ENCODE measurements at regions not wholly inside any gene's neighbourhood (a gene's known extent, or its start where the extent isn't known, plus 50 kb on each side); places are given as distances from the start of the nearest gene placed in this dataset.
A peak's percentile ranks its signal among the peaks of the same experiment; 100 is the strongest.
"Not testable (repeated sequence)": the region's sequence is repeated elsewhere in the genome, so short reads cannot be mapped to it uniquely, and the experiment has no call there.

- DNase-seq (ENCODE audit: low spot score) = no peak
Measured at GRCh38 chr13:68944272-68944671, 1163.4 kb upstream of the ATXN8OS start.

DNA sequence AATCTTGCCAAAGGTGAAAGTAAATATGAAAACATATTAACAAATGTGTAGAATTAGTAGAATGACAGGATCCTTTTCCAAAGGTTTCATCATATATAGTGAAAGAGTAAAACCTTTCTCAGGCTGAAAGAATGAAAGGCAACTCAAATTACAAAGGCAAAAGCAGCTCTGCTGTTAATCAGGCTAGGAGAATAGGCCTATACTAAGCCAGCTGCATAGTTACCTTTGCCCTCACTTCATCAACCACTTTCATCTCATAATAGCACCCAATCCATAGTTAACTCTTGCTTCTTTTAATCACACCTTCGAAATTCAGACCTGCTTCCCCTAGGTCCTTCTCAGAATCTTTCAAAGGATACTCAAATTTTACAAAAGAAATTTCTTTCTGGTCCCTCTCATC lies 1167.6 kb upstream of the ATXN8OS start:
- DNase-seq (ENCODE audit: low spot score) = no peak

- no peak for DNase-seq (ENCODE audit: low spot score)
Measured at GRCh38 chr13:68938639-68939038, 1169.0 kb upstream of the ATXN8OS start.

DNA sequence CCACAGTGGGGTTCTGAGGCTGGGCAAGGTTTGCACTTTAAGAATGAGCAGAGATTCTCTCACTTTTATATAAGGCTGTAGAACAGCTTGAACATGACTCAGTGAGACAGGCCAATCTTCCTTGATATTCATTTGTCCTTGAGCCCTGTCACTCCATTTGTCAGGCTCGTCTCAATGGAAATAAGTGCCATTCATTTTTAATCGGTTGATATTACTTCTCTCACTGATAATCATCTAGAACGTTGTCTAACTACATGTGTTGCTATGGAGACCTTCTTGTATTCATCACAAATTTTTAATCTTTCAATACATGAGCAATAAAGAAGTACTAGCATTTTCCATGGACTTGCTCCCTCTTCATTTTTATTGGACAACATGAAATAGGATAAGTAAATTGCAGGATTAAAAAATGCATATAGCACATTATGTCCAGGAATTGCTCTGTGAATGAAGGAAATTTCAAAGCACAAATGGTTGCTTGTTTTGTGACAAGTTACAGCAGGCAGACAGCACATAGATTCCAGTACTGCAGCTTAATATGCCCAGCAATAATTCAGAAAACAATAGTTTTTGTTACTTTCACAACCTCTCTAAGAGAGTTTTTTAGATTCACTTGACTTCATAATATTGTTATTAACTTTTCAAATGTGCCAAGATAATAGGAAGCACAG lies 1178.4 kb upstream of the ATXN8OS start:
- no peak for DNase-seq (ENCODE audit: low spot score)

DNA sequence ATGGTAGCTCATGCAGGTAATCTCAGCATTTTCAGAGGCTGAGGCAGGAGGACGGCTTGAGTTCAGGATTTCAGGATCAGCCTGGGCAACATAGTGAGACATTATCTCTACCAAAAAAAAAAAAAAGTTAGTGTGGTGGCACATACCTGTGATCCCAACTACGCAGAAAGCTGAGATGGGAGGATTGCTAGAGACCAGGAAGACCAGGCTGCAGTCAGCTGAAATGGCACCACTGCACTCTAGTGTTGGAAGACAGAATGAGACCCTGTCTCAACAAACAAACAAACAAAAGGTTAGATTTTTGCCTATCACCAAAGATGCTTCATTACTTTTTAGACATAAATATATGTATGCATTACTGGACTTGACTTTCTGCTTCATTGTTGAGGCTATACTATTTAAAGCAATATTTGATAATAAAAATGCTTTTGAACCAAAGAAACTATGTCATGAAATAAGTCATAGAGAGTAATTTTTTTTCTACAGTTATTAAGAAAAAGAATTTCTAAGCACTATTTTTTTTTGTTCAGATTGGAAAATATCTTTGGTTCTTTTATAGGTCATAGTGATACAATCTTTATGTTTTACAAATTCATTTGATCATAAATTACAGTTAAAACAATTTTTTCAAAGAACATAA lies 1180.1 kb upstream of the ATXN8OS start:
- peak; percentile 22 for DNase-seq (ENCODE audit: low spot score)

GRCh38 chr13:68923995-68924394 lies 1183.6 kb upstream of the ATXN8OS start:
- DNase-seq (ENCODE audit: low spot score) = no peak

DNA sequence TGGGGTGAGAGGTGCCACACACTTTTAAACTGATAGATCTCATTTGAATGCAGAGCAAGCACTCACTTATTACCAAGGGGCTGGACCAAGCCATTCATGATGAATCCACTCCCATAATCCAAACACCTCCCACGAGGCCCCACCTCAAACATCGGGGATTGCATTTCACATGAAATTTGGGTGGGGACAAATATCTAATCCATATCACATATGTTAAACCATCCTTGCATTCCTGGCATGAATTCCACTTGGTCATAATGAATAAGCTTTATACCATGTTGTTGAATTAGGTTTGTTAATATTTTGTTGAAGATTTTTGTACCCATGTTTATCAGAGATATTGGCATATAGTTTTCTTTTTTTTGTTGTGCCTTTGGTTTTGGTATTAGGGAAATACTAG lies 1198.7 kb upstream of the ATXN8OS start:
- no peak for DNase-seq (ENCODE audit: low spot score)

DNA sequence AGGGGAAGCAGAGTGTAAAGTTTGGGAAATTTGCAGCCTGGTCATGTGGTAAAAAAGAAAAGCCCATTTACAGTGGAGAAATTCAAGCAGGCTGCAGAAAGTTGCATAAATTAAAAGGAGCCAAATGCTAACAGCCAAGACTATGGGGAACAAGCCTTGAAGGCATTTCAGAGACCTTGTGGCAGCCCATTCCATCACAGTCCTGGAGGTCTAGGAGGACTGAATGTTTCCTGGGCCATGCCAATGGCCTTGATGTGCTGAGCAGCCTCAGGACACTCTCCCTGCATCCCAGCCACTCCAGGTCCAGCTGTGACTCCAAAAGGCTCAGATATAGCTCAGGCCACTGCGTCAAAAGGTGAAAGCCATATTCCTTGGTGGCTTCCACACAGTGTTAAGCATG lies 1202.4 kb upstream of the ATXN8OS start:
- no peak for DNase-seq (ENCODE audit: low spot score)

DNA sequence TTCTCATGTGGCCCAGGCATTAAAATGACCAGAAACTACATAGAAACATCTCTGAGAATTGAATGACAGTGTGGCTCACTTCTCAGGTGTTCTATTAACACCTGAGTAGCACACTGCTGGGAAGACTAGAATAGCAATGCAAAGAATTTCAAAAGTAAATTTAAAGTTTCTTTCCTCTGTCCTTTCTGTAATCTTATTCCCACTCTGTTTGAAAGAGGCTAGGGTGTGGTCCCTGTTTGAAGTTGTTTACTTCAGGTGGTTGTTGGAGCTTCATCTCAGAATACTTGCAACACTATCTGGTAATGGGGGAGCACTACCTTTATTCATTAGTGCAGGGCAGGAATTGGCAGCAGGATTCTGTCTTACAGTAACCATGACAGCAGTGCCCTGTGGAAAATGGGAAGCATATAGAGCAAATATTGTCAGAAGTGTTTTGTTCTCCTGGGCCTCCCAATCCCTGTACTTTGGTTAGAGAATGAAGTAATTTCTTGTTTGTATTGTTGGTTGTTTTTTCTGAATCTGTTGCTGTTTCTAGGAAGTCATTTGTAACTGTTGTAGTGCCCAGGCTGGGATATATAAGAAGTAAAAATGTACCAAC lies 1210.2 kb upstream of the ATXN8OS start:
- no peak for DNase-seq (ENCODE audit: low spot score)

- no peak for DNase-seq (ENCODE audit: low spot score)
Measured at GRCh38 chr13:68895696-68896095, 1211.9 kb upstream of the ATXN8OS start.

- not testable (repeated sequence) for DNase-seq (ENCODE audit: low spot score)
Measured at GRCh38 chr13:68893721-68894120, 1213.9 kb upstream of the ATXN8OS start.

DNA sequence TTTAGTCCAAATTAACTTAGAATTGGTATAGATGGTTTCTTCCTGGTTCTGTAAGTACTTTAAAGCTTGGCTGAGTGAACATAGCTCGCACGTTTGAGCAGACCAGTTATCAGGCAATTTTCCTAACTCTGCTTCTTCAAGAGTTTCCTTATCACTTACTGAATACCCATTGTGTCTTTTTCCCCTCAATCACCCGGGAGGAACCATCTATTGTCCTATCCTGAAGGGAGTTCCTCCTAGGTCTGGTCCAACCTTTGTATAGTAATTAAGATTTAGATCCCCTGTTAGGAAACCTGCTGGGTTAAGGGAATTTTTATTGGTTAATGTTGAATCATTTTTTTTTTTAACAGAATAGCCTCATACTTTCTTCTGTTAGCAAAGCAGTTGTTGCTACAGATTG lies 1215.0 kb upstream of the ATXN8OS start:
- DNase-seq (ENCODE audit: low spot score) = not testable (repeated sequence)

- not testable (repeated sequence) for DNase-seq (ENCODE audit: low spot score)
Measured at GRCh38 chr13:68890101-68890500, 1217.5 kb upstream of the ATXN8OS start.

- no peak for DNase-seq (ENCODE audit: low spot score)
Measured at GRCh38 chr13:68888832-68889231, 1218.8 kb upstream of the ATXN8OS start.

DNA sequence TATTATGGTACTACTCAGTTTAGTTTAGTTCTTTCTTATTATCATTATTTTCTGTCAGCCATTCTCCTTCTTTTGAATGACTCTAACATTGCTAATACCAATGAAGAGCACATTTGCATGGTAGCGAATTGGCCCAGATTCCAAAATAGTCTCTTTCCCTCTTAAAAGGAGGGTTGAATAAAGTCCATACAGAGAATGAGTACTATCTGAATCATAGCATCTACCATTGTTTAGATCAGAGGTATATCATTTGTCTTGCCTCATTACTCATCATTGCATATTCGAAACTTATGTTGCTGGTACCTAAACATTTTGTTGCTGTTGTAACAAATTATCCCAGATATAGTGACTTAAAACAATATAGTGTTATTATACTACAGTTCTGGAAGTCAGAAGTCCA lies 1235.3 kb upstream of the ATXN8OS start:
- no peak for DNase-seq (ENCODE audit: low spot score)

GRCh38 chr13:68851026-68851425 lies 1256.6 kb upstream of the ATXN8OS start:
- DNase-seq (ENCODE audit: low spot score) = no peak

GRCh38 chr13:68850160-68850559 lies 1257.5 kb upstream of the ATXN8OS start:
- no peak for DNase-seq (ENCODE audit: low spot score)

GRCh38 chr13:68846663-68847062 lies 1261.0 kb upstream of the ATXN8OS start:
- no peak for DNase-seq (ENCODE audit: low spot score)

DNA sequence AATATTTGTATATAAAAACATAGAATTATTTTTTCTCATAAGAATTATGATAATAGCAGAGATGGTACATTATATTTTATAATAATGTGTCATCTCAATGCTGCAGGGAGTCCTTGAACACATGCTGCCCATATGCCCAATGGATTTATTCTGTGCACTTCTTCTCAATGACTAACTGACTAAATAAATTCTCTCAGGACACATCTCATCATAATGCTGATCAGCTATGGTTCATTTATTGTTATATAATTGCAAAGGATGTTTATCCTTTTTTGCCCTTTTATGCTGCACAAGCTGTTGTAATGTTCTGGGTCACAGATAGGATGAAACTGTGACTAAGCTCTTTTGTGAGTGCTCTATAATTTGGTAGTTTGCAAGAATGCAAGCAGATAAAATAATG lies 1273.3 kb upstream of the ATXN8OS start:
- no peak for DNase-seq (ENCODE audit: low spot score)

DNA sequence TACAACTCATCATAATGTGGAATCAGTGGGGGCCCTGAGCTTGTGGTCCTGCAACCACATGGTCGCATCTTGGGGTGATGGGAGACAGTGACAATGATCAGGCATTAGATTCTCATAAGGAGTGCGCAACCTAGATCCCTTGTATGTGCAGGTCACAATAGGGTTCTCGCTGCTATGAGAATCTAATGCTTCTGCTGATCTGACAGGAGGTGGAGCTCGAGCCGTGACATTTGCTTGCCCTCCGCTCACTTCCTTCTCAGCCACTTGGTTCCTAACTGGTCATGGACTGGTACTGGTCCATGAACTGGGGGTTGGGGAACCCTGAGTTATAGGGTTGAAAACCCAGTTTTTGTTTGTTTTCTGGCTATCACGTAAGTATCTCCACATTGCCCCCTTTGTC lies 1290.9 kb upstream of the ATXN8OS start:
- no peak for DNase-seq (ENCODE audit: low spot score)

- DNase-seq (ENCODE audit: low spot score) = no peak
Measured at GRCh38 chr13:68813180-68813796, 1294.3 kb upstream of the ATXN8OS start.

GRCh38 chr13:68810660-68811059 lies 1297.0 kb upstream of the ATXN8OS start:
- no peak for DNase-seq (ENCODE audit: low spot score)

GRCh38 chr13:68808456-68808855 lies 1299.2 kb upstream of the ATXN8OS start:
- no peak for DNase-seq (ENCODE audit: low spot score)
